ENCODE measurements at regions not wholly inside any gene's neighbourhood (a gene's known extent, or its start where the extent isn't known, plus 50 kb on each side); places are given as distances from the start of the nearest gene placed in this dataset.

GRCh38 chr1:116256286-116256649 lies 116.8 kb upstream of the ATP1A1 start:
- DNase-seq (ENCODE audit: low read depth), result no peak

GRCh38 chr1:116256875-116257274 lies 116.2 kb upstream of the ATP1A1 start:
- no peak for DNase-seq (ENCODE audit: low read depth)
- no peak for TF ChIP-seq CTCF (IDR thresholded peaks at IDR 0.05; ENCODE audit: insufficient read depth, low read depth, low read length, missing control alignments)
- H3K4me3 ChIP-seq (ENCODE audit: low read length), result no peak overlapping the region

More at GRCh38 chr1:116256286-116256649, 116.8 kb upstream of the ATP1A1 start:
- H3K4me3 ChIP-seq (ENCODE audit: low read length), result no peak overlapping the region
- no peak for TF ChIP-seq CTCF (IDR thresholded peaks at IDR 0.05; ENCODE audit: insufficient read depth, low read depth, low read length, missing control alignments)

- DNase-seq (ENCODE audit: low read depth), result no peak
- no peak for TF ChIP-seq CTCF (IDR thresholded peaks at IDR 0.05; ENCODE audit: insufficient read depth, low read depth, low read length, missing control alignments)
Measured at GRCh38 chr1:116257341-116257767, 115.7 kb upstream of the ATP1A1 start.

GRCh38 chr1:116257836-116258235 lies 115.2 kb upstream of the ATP1A1 start:
- H3K4me3 ChIP-seq (ENCODE audit: low read length), result no peak overlapping the region
- TF ChIP-seq CTCF (IDR thresholded peaks at IDR 0.05; ENCODE audit: insufficient read depth, low read depth, low read length, missing control alignments), result no peak
- DNase-seq (ENCODE audit: low read depth), result no peak

More at GRCh38 chr1:116257341-116257767, 115.7 kb upstream of the ATP1A1 start:
- no peak overlapping the region for H3K4me3 ChIP-seq (ENCODE audit: low read length)

- H3K4me3 ChIP-seq (ENCODE audit: low read length), result no peak overlapping the region
- TF ChIP-seq CTCF (IDR thresholded peaks at IDR 0.05; ENCODE audit: insufficient read depth, low read depth, low read length, missing control alignments), result no peak
- DNase-seq (ENCODE audit: low read depth), result no peak
Measured at GRCh38 chr1:116258668-116259419, 114.2 kb upstream of the ATP1A1 start.

GRCh38 chr1:116259663-116260062 lies 113.4 kb upstream of the ATP1A1 start:
- TF ChIP-seq CTCF (IDR thresholded peaks at IDR 0.05; ENCODE audit: insufficient read depth, low read depth, low read length, missing control alignments), result no peak
- DNase-seq (ENCODE audit: low read depth), result no peak
- H3K4me3 ChIP-seq (ENCODE audit: low read length), result no peak overlapping the region

- H3K4me3 ChIP-seq (ENCODE audit: low read length), result no peak overlapping the region
- no peak for TF ChIP-seq CTCF (IDR thresholded peaks at IDR 0.05; ENCODE audit: insufficient read depth, low read depth, low read length, missing control alignments)
- DNase-seq (ENCODE audit: low read depth), result no peak
Measured at GRCh38 chr1:116260115-116260514, 112.9 kb upstream of the ATP1A1 start.

Data from epithelial cell of esophagus (primary cell).